H9 (cell line): ENCODE measurements at regions not wholly inside any gene's neighbourhood (a gene's known extent, or its start where the extent isn't known, plus 50 kb on each side); places are given as distances from the start of the nearest gene placed in this dataset.

Experiments
- DNase-seq: peaks from one replicate; pipeline ENCODE4 v3.0.0-alpha.2; 2017
- H2AFZ ChIP-seq: one replicate; pipeline ENCODE4 v1.6.1; 2013; ENCODE audit warnings: mild to moderate bottlenecking, low read length, control low read depth, moderate library complexity
- H2AK5ac ChIP-seq: 2 replicates; pipeline ENCODE4 v1.6.1; 2013; ENCODE audit warnings: low read length, control low read depth, mixed read lengths; ENCODE audit not compliant: insufficient read length
- H2BK120ac ChIP-seq: one replicate; pipeline ENCODE4 v1.6.1; 2013; ENCODE audit warnings: low read depth, mild to moderate bottlenecking, low read length, control low read depth, inconsistent platforms; ENCODE audit not compliant: poor library complexity, severe bottlenecking
- H2BK12ac ChIP-seq: 2 replicates; pipeline ENCODE4 v1.6.1; 2013; ENCODE audit warnings: low read length, control low read depth, mixed read lengths, low read depth; ENCODE audit not compliant: insufficient read length
- H2BK15ac ChIP-seq: 2 replicates; pipeline ENCODE4 v1.6.1; 2013; ENCODE audit warnings: low read depth, low read length, control low read depth
- H2BK20ac ChIP-seq: one replicate; pipeline ENCODE4 v1.6.1; 2013; ENCODE audit warnings: low read depth, mild to moderate bottlenecking, low read length, control low read depth, inconsistent platforms; ENCODE audit not compliant: poor library complexity, severe bottlenecking
- H2BK5ac ChIP-seq: 2 replicates; pipeline ENCODE4 v1.6.1; 2013; ENCODE audit warnings: low read length, control low read depth, mixed read lengths; ENCODE audit not compliant: insufficient read length
- H3K14ac ChIP-seq: 2 replicates; pipeline ENCODE4 v1.6.1; 2013; ENCODE audit warnings: low read length, control low read depth; ENCODE audit not compliant: insufficient read depth
- H3K18ac ChIP-seq: 2 replicates; pipeline ENCODE4 v1.6.1; 2013; ENCODE audit warnings: low read depth, mild to moderate bottlenecking, mixed read lengths, low read length, control low read depth; ENCODE audit not compliant: insufficient read length
- H3K23ac ChIP-seq: 2 replicates; pipeline ENCODE4 v1.6.1; 2013; ENCODE audit warnings: low read length, control low read depth, mixed read lengths, low read depth; ENCODE audit not compliant: insufficient read length
- H3K23me2 ChIP-seq: 2 replicates; pipeline ENCODE4 v1.6.1; 2013; ENCODE audit warnings: low read depth, mild to moderate bottlenecking, mixed read lengths, low read length, control low read depth; ENCODE audit not compliant: insufficient read length, poor library complexity, severe bottlenecking
- H3K27ac ChIP-seq: 2 replicates; pipeline ENCODE4 v1.5.1; 2013; ENCODE audit warnings: low read length, control low read depth, mixed read lengths, low read depth; ENCODE audit not compliant: insufficient read length
- H3K27me3 ChIP-seq: 2 replicates; pipeline ENCODE4 v1.6.1; 2013; ENCODE audit warnings: low read length, control low read depth, inconsistent platforms; ENCODE audit not compliant: insufficient read depth
- H3K4ac ChIP-seq: 2 replicates; pipeline ENCODE4 v1.6.1; 2013; ENCODE audit warnings: low read depth, mild to moderate bottlenecking, control low read depth, inconsistent platforms, low read length, moderate library complexity
- H3K4me1 ChIP-seq: 2 replicates; pipeline ENCODE4 v1.6.1; 2013; ENCODE audit warnings: low read length, control low read depth, inconsistent platforms; ENCODE audit not compliant: insufficient read depth
- H3K4me2 ChIP-seq: 2 replicates; pipeline ENCODE4 v1.6.1; 2013; ENCODE audit warnings: low read length, control low read depth, mixed read lengths; ENCODE audit not compliant: insufficient read length, insufficient read depth
- H3K56ac ChIP-seq: 2 replicates; pipeline ENCODE4 v1.6.1; 2013; ENCODE audit warnings: low read depth, mild to moderate bottlenecking, mixed read lengths, low read length, control low read depth; ENCODE audit not compliant: insufficient read length
- H3K79me1 ChIP-seq: 2 replicates; pipeline ENCODE4 v1.6.1; 2013; ENCODE audit warnings: low read depth, mild to moderate bottlenecking, moderate library complexity, low read length, control low read depth, inconsistent platforms; ENCODE audit not compliant: insufficient read depth, poor library complexity, severe bottlenecking
- H3K79me2 ChIP-seq: 2 replicates; pipeline ENCODE4 v1.6.1; 2013; ENCODE audit warnings: low read length, control low read depth, inconsistent platforms; ENCODE audit not compliant: insufficient read depth
- H3K9ac ChIP-seq: 2 replicates; pipeline ENCODE4 v1.6.1; 2013; ENCODE audit warnings: low read length, control low read depth, mixed read lengths; ENCODE audit not compliant: insufficient read length; ENCODE audit errors: extremely low read depth
- H3K9me3 ChIP-seq: one replicate; pipeline ENCODE4 v1.6.1; 2013; ENCODE audit warnings: low read depth, low read length, inconsistent platforms; ENCODE audit not compliant: control insufficient read depth
- H3T11ph ChIP-seq: one replicate; pipeline ENCODE4 v1.6.1; 2013; ENCODE audit warnings: mild to moderate bottlenecking, low read length, control low read depth, inconsistent platforms
- H4K20me1 ChIP-seq: one replicate; pipeline ENCODE4 v1.6.1; 2013; ENCODE audit not compliant: control insufficient read depth, insufficient read length, insufficient read depth
- H4K5ac ChIP-seq: 2 replicates; pipeline ENCODE4 v1.6.1; 2013; ENCODE audit warnings: low read depth, mild to moderate bottlenecking, mixed read lengths, low read length, control low read depth; ENCODE audit not compliant: insufficient read length
- H4K8ac ChIP-seq: replicated peaks from 2 replicates; pipeline ENCODE4 v1.6.1; 2013; ENCODE audit warnings: low read length, control low read depth, mixed read lengths, low read depth; ENCODE audit not compliant: insufficient read length
- H4K91ac ChIP-seq: 2 replicates; pipeline ENCODE4 v1.6.1; 2013; ENCODE audit warnings: low read depth, mild to moderate bottlenecking, moderate library complexity, mixed read lengths, low read length, control low read depth; ENCODE audit not compliant: insufficient read length
- H3K27ac Mint-ChIP-seq, 3 experiments: 2 replicates in 2 of 3; 3 replicates in 1 of 3; pipeline ENCODE4 v1.8.0; 2020 to 2021; ENCODE audit warnings: mixed read lengths in 3 of 3, mild to moderate bottlenecking in 1 of 3, moderate library complexity in 1 of 3
- H3K27me3 Mint-ChIP-seq: 2 replicates; pipeline ENCODE4 v1.8.0; 2021; ENCODE audit warnings: low read depth, mild to moderate bottlenecking, moderate library complexity, mixed read lengths
- H3K36me3 Mint-ChIP-seq, 3 experiments: 2 replicates in 2 of 3; 3 replicates in 1 of 3; pipeline ENCODE4 v1.8.0; 2020 to 2021; ENCODE audit warnings: low read depth in 3 of 3, mixed read lengths in 3 of 3; ENCODE audit not compliant: insufficient read depth in 1 of 3
- H3K4me1 Mint-ChIP-seq, 2 experiments: 2 replicates each; pipeline ENCODE4 v1.8.0; 2020; ENCODE audit warnings: mixed read lengths in 2 of 2
- H3K4me3 Mint-ChIP-seq, 2 experiments: 2 replicates in 1 of 2; 3 replicates in 1 of 2; pipeline ENCODE4 v1.8.0; 2020 to 2021; ENCODE audit warnings: mild to moderate bottlenecking in 2 of 2, mixed read lengths in 2 of 2, moderate library complexity in 1 of 2
- H3K9me3 Mint-ChIP-seq, 2 experiments: 2 replicates in 1 of 2; 3 replicates in 1 of 2; pipeline ENCODE4 v1.8.0; 2020; ENCODE audit warnings: mild to moderate bottlenecking in 2 of 2, mixed read lengths in 2 of 2, moderate library complexity in 1 of 2
- CTCF ChIP-seq: fragments of 200-600 bp; sonication (generic); conservative IDR thresholded peaks from 3 replicates; pipeline ENCODE4 v1.8.0; 2021; ENCODE audit warnings: antibody characterized with exemption, mild to moderate bottlenecking
- WGBS: extraction: QIAGEN DNeasy Blood & Tissue Kit; methylation state at CpG from one replicate; pipeline ENCODE4 v1.1.7; 2013; ENCODE audit warnings: missing lambda C conversion rate, low lambda C conversion rate, mixed read lengths; ENCODE audit not compliant: insufficient read length; ENCODE audit errors: extremely low coverage; 5-methylcytosine and 5-hydroxymethylcytosine counted together

GRCh38 chr13:67353031-67353430 lies 122.9 kb upstream of the PCDH9 start:
- H3K23ac ChIP-seq = no peak overlapping the region
- no peak for TF ChIP-seq CTCF
- H3K27ac ChIP-seq = no peak overlapping the region
- H3K79me2 ChIP-seq = no peaks in the 10 kb centered on the region
- H4K5ac ChIP-seq = no peak overlapping the region
- H3K23me2 ChIP-seq = no peaks in the 10 kb centered on the region
- no peak for DNase-seq
- Mint-ChIP-seq H3K4me3 (no peak overlapping the region), H3K27ac (no peak overlapping the region), H3K27me3 (no peaks in the 10 kb centered on the region), H3K36me3 (peaks cover 0 to 6% (median 0%) of the 10 kb centered on the region in 3 experiments; a peak in 1 of 7 replicates), H3K9me3 (peaks cover 3 to 4% of the 10 kb centered on the region in 2 experiments; a peak in 2 of 5 replicates), H3K4me1 (0 out of 4 replicates have a peak, but pooled peaks cover 0 to 4% of the 10 kb centered on the region in 2 experiments)
- no peak overlapping the region for H3K14ac ChIP-seq
- no peak overlapping the region for H4K91ac ChIP-seq
- no peak overlapping the region for H2AK5ac ChIP-seq
- no CpG with 5 or more reads among the region's 1 CpG for WGBS
- no peak overlapping the region for H2AFZ ChIP-seq
- no peak overlapping the region for H3K56ac ChIP-seq
- no peak overlapping the region for H2BK15ac ChIP-seq
- H2BK12ac ChIP-seq = no peak overlapping the region
- no peak overlapping the region for H2BK120ac ChIP-seq
- H3K9ac ChIP-seq = no peak overlapping the region
- H3K18ac ChIP-seq = no peak overlapping the region
- H3T11ph ChIP-seq = no peak overlapping the region
- no peak overlapping the region for H3K4me2 ChIP-seq
- H3K4me1 ChIP-seq = no peaks in the 10 kb centered on the region
- H3K4ac ChIP-seq = no peak overlapping the region
- no peaks in the 10 kb centered on the region for H3K27me3 ChIP-seq
- no peaks in the 10 kb centered on the region for H3K9me3 ChIP-seq
- no peaks in the 10 kb centered on the region for H4K20me1 ChIP-seq
- H2BK20ac ChIP-seq = no peak overlapping the region
- H2BK5ac ChIP-seq = no peak overlapping the region
- H4K8ac ChIP-seq = no peak overlapping the region
- H3K79me1 ChIP-seq = no peaks in the 10 kb centered on the region
